GM19372 (cell line): ENCODE measurements at regions not wholly inside any gene's neighbourhood (a gene's known extent, or its start where the extent isn't known, plus 50 kb on each side); places are given as distances from the start of the nearest gene placed in this dataset.

Experiments used
- ATAC-seq: cut with Tn5 transposase; IDR thresholded peaks from one replicate; pipeline ENCODE4 v1.9.1; 2021; ENCODE audit warnings: mild to moderate bottlenecking, low read depth, moderate library complexity; ENCODE audit not compliant: unreplicated experiment

GRCh38 chr10:10564081-10564794 lies 453.4 kb upstream of the CELF2 start:
- ATAC-seq, result no peak

DNA sequence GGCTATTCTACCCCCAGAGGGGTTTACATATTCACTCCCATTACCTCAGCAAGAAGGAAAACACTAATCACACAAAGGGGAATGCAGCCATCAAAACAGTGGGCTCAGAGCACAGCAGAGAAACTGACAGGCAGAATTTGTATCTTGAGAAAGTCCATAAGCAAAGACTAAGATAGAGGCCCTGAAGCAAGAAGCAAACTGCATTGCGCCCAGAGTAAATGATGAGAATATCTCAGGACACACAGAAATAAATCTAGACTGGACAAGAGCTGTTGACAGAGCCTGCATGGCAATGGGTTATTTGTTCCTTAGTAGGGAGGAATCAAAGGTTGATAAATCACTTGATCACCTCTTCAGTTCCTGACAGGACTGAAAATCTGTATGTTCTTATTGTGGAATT lies 440.7 kb upstream of the CELF2 start:
- ATAC-seq, result no peak

DNA sequence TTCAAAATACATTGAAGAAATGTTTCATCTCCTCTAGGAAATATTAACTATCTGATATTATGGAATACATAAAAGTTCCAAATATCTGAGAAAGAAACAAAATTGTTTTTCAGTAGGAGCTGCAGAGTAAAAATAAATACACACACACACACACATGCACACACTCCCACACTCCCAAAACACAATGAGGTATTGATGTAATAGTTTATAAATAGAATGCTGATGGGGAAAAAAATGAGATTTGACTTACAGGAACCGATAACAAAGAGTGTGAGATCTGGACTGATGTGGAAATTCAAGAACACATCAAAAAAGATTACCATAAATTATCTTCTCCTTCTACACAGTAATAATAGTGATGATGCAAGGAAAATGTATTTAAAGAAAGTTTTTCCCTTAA lies 438.0 kb upstream of the CELF2 start:
- no peak for ATAC-seq

GRCh38 chr10:10584161-10584560 lies 433.5 kb upstream of the CELF2 start:
- no peak for ATAC-seq

DNA sequence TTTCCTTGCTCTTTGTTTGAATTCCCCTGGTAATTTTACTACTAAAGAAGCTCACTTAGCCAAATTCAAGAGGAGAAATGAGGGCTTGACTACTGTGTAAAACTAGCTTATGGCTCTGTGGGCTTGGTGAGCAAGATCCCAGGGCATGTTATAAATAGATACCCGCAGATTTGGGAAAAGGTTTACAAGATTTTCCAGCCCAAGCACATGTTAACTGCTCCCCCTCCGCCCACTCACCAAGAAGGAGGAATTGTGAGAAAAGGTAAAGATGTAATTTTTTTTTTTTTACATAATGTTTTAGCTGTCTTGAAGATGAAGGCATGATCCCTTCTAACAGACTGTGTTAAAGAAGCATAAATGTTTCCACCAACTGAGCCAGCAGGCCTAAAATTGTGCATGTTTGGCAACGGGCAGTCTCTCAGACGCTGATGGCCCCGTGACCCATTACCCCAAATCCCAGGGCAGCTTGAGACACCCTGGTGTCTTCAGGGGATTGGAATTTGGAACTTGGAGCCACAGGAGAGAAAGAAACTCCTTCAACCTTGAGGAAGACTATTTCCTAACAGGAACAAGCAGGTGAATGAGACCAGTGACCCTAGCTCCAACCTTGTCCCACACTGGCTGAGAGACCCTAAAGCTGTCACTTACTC lies 429.8 kb upstream of the CELF2 start:
- no peak for ATAC-seq

- ATAC-seq, result peak; percentile 72
Observed at GRCh38 chr10:10589540-10590303, 427.9 kb upstream of the CELF2 start.

- ATAC-seq, result no peak
Observed at GRCh38 chr10:10591715-10592341, 425.8 kb upstream of the CELF2 start.

DNA sequence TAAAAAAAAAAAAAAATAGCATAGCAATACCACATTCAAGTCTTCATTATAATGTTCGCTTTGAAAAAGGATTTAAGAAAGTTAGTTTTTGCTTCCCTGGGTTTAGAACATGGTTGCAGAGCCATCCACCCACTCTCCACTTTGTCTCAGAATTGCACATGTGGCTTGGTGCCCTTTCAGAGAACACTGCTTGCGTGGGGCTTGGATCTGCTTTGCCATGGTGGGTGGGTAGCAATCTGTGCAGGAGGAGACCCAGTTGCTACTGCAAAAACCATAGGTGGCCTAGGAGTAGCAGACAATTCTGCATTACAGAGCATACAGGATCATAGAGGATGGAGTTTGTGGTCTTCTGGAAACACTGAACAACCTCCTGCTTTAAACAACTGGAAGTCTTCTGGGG lies 421.4 kb upstream of the CELF2 start:
- ATAC-seq, result no peak

GRCh38 chr10:10598297-10598696 lies 419.4 kb upstream of the CELF2 start:
- no peak for ATAC-seq

DNA sequence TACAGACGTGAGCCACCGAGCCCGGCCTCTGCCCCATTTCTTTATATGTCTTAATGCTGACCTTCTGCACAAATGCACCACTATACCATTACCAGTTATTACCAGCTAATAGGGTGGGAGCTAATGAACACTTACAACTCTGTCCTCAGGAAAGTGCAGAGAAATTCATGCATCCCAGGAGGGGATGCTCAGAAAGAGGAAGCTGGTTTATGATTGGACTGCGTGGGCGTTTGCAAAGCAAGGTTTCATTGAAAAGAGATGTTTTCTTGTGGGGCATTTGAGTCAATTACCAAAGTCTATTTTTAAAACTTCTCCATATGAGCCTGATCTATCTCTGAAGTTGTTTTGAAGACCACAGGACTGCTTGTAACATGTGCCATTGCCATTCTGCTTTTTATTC lies 417.7 kb upstream of the CELF2 start:
- ATAC-seq, result no peak

GRCh38 chr10:10605551-10606081 lies 412.1 kb upstream of the CELF2 start:
- ATAC-seq, result no peak

DNA sequence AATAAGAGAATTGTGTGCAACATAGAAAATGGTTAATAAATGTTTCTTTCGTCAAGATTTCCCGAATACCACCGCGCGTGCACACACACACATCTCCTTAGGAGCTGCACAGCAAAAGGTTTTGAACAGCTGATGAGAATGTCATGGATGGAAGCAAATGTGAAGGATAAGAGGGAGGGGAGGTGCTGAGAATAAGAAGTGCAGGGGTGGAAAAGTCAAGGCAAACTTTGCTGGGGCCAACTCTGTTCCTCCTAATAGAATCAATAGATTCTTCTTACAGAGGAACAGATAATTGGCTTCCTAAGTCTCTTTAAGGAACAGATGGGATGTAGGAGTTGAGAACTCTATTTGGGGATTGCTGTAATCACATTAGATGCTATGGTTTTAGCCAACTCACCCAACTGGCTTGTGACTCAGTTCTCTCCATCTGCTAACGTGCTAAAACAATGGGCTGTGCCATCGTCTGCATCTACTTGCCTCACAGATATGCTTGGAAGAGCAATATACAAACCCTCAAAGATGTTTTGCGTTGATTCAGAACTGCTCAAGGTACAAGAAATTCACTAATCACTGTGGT lies 408.2 kb upstream of the CELF2 start:
- no peak for ATAC-seq

DNA sequence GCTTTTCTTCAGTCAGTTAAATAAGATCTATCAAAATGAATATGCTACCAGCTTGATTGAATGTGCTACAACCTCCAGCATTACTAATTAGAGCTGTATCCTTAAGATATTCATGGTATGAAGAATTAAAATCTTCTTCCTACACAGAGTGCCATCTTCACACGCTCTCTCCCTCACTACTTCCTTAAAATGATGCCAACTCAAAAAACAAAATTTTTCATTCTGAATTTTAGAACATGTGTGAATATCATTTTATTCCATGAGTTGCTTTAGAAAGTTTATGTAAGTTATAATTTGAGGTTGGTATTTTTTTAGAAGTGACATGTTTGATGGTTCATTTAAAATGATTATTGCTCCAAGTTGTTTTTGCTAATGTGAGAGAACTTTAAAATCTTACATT lies 407.5 kb upstream of the CELF2 start:
- no peak for ATAC-seq

DNA sequence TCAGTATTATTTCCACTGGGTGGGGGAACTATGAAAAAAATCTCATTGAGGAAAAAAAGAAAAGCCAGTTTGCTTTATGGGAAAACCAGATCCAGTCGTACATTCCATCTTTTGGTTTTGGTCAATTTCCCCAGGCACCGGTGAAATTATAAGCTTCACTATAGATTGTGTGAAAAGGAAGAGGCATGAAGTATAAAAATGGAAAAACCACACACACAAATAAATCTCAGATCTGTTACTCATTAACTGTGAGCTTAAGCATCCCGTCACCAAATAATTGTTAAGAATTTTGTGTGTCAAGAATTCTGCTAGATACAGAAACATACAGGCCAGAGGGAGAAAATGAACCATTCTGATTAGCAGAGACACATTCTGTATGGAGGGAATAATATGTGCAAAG lies 405.5 kb upstream of the CELF2 start:
- ATAC-seq, result no peak

DNA sequence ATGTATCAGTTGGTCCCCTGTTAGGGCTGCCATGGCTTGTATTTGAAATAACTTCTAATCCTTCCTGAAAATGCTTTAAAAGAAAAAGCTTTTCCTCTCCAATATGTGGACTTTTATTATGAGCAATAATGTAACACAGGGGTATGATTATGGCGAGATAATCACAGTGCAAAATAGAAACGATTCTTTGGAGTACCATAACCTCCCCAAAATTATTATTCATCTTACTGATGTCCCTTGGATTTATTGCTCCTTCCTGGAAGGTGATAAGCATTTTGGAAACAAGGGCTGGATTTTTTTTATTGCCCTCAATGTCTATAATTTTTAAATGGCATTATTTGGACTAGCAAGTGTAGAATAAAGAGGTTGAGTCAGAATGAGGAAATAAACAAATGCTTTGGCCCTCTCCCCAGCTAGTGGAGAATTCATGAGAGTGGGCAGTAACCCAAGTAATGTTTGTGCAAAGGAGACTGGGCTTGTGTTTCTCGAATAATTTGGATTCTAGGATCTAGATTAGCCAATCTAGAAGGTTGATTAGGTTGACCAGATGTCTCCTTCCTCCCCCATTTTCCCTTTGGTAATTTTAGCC lies 403.9 kb upstream of the CELF2 start:
- ATAC-seq, result no peak

GRCh38 chr10:10617686-10618085 lies 400.0 kb upstream of the CELF2 start:
- no peak for ATAC-seq

DNA sequence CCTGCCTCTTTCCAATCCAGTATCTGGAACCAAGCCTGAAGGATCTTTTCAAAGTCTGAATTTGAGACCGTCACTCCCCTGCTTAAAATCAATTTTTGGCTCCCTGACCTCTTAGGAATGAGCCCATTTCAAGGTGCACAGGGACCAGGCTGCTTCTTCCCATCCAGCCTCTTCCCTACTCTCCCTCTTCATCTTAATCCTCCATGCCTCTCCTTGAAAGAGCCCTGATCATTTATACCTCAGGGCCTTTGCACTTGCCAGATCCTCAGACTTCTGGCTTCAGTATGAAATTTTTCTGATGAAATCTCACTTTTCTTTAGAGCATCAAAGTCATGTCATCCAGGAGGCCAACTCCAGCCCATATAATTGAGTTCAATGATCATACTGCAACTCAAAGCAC lies 399.5 kb upstream of the CELF2 start:
- ATAC-seq, result no peak

- ATAC-seq, result no peak
Observed at GRCh38 chr10:10623958-10624566, 393.6 kb upstream of the CELF2 start.

- no peak for ATAC-seq
Observed at GRCh38 chr10:10624567-10624962, 393.1 kb upstream of the CELF2 start.

GRCh38 chr10:10625491-10625890 lies 392.2 kb upstream of the CELF2 start:
- no peak for ATAC-seq
